PC-9 (cell line): ENCODE measurements at regions not wholly inside any gene's neighbourhood (a gene's known extent, or its start where the extent isn't known, plus 50 kb on each side); places are given as distances from the start of the nearest gene placed in this dataset.

ENCODE experiments used
- CTCF ChIP-seq: fragments of 200-600 bp; sonication (generic); conservative IDR thresholded peaks from 2 replicates; pipeline ENCODE4 v1.6.1; 2017; ENCODE audit warnings: mixed run types, antibody characterized with exemption, mild to moderate bottlenecking, moderate library complexity
- EZH2 ChIP-seq: fragments of 200-600 bp; sonication (generic); IDR thresholded peaks from 2 replicates; pipeline ENCODE4 v1.8.0; 2017; ENCODE audit warnings: antibody characterized with exemption, low read depth

GRCh38 chr18:2219706-2220105 lies 351.6 kb downstream of the METTL4 start:
- TF ChIP-seq CTCF, result no peak
- TF ChIP-seq EZH2, result no peak
